ENCODE measurements at regions not wholly inside any gene's neighbourhood (a gene's known extent, or its start where the extent isn't known, plus 50 kb on each side); places are given as distances from the start of the nearest gene placed in this dataset.

GRCh38 chr3:117746066-117746465, 1036.5 kb downstream of the TUSC7 start:
- H4K8ac ChIP-seq (ENCODE audit: extremely low read depth, insufficient read depth, low read length): no peak overlapping the region
- no peaks in the 10 kb centered on the region for H3K79me2 ChIP-seq (ENCODE audit: control insufficient read depth in 1 of 2, insufficient read depth in 2 of 2, low read length in 2 of 2)
- no peak overlapping the region for H2AFZ ChIP-seq (ENCODE audit: low read length)
- no peak overlapping the region for H2BK5ac ChIP-seq (ENCODE audit: low read depth, low read length)
- H2BK120ac ChIP-seq (replicated peaks; ENCODE audit: low read depth, low read length): no peak overlapping the region
- no peaks in the 10 kb centered on the region for H3K36me3 ChIP-seq (ENCODE audit: control insufficient read depth in 2 of 4, insufficient read depth in 4 of 4, low read length in 3 of 4)
- no peaks in the 10 kb centered on the region for H3K4me1 ChIP-seq (replicated peaks in 1 of 4; ENCODE audit: control insufficient read depth in 3 of 4, insufficient read depth in 4 of 4, low read length in 3 of 4)
- H2BK12ac ChIP-seq (ENCODE audit: low read depth, low read length): no peak overlapping the region
- FAIRE-seq: no peak
- ChIA-PET CTCF (ENCODE audit: partially characterized antibody) (interaction anchor here (0.6 kb wide), 1 partner anchor 195 kb away, joined by 4 read pairs; no protein-coding TSS in a partner anchor), POLR2A (ENCODE audit: partially characterized antibody) (no interaction called here)
- no peak overlapping the region for H3K9ac ChIP-seq (replicated peaks in 1 of 4; ENCODE audit: extremely low read depth in 1 of 4, low read depth in 3 of 4, low read length in 3 of 4)
- no peaks in the 10 kb centered on the region for H3K79me1 ChIP-seq (ENCODE audit: low read depth, low read length)
- H4K20me1 ChIP-seq (replicated peaks in 1 of 2; ENCODE audit: control insufficient read depth in 1 of 2, insufficient read depth in 2 of 2, low read length in 2 of 2): no peaks in the 10 kb centered on the region
- no peak overlapping the region for H2BK20ac ChIP-seq (ENCODE audit: low read length)
- H4K5ac ChIP-seq (ENCODE audit: insufficient read length, low read depth, low read length): no peak overlapping the region
- no peak overlapping the region for H4K91ac ChIP-seq (replicated peaks; ENCODE audit: insufficient read length, low read length)
- no peak overlapping the region for H2AK5ac ChIP-seq (ENCODE audit: low read depth, low read length)
- H3K9me3 ChIP-seq (ENCODE audit: insufficient read depth in 2 of 2, low read depth in 1 of 2, low read length in 1 of 2): no peaks in the 10 kb centered on the region
- 67% methylated on average over 3 of the region's 3 CpGs; no CpG with 5 or more reads in 1 of the 2 experiments for WGBS, 2 experiments (ENCODE audit: extremely low coverage in 1 of 2, insufficient coverage in 1 of 2, insufficient read length in 1 of 2, insufficient replicate concordance in 2 of 2, low coverage in 1 of 2, low lambda C conversion rate in 2 of 2, missing lambda C conversion rate in 1 of 2)
- H3K4me3 ChIP-seq (ENCODE audit: extremely low read depth in 1 of 4, insufficient read depth in 2 of 4, low read depth in 3 of 4, low read length in 4 of 4): no peak overlapping the region
- H3K56ac ChIP-seq (replicated peaks; ENCODE audit: insufficient read length, low read depth, low read length): no peak overlapping the region
- no peak overlapping the region for H3K4ac ChIP-seq (replicated peaks; ENCODE audit: insufficient read length, low read depth, low read length)
- H3K27me3 ChIP-seq (replicated peaks in 1 of 4; ENCODE audit: control insufficient read depth in 3 of 4, extremely low read depth in 1 of 4, insufficient read depth in 3 of 4, low read length in 3 of 4): no peaks in the 10 kb centered on the region
- DNase-seq (ENCODE audit: low read depth in 1 of 2, low spot score in 2 of 2): no peak
- no peak overlapping the region for H3K14ac ChIP-seq (ENCODE audit: insufficient read length)
- no peak overlapping the region for H3K4me2 ChIP-seq (ENCODE audit: insufficient read depth in 1 of 2, low read depth in 2 of 2, low read length in 2 of 2)
- no peak overlapping the region for H3K27ac ChIP-seq (ENCODE audit: low read depth, low read length)
- no peak overlapping the region for H3K18ac ChIP-seq (ENCODE audit: extremely low read depth, low read length)
- H2BK15ac ChIP-seq (ENCODE audit: low read length): no peak overlapping the region
- no peaks in the 10 kb centered on the region for H3K23me2 ChIP-seq (ENCODE audit: low read depth, low read length)
- H3K23ac ChIP-seq (ENCODE audit: insufficient read length): no peak overlapping the region
- TF ChIP-seq GABPA (IDR thresholded peaks at IDR 0.05; ENCODE audit: borderline replicate concordance, insufficient read depth, low read length): no peak
- no peak for TF ChIP-seq MAFK (IDR thresholded peaks at IDR 0.05; ENCODE audit: low read depth, low read length)
- TF ChIP-seq CHD2 (IDR thresholded peaks at IDR 0.05; ENCODE audit: low read length): no peak
- no peak for TF ChIP-seq POU5F1 (IDR thresholded peaks at IDR 0.05; ENCODE audit: low read depth, low read length)
- TF ChIP-seq EP300 (IDR thresholded peaks at IDR 0.05; ENCODE audit: borderline replicate concordance in 1 of 2, low read depth in 2 of 2, low read length in 2 of 2): no peak
- TF ChIP-seq CTBP2 (IDR thresholded peaks at IDR 0.05; ENCODE audit: borderline replicate concordance, insufficient read depth, insufficient read length, low read length): no peak
- TF ChIP-seq PHF8 (conservative IDR thresholded peaks at IDR 0.05; ENCODE audit: low read depth, low read length): no peak
- TF ChIP-seq CTCF (IDR thresholded peaks at IDR 0.05; ENCODE audit: control extremely low read depth in 1 of 3, insufficient read depth in 1 of 3, low read depth in 1 of 3, low read length in 3 of 3): no peak
- no peak for TF ChIP-seq RXRA (IDR thresholded peaks at IDR 0.05; ENCODE audit: insufficient read depth, low read depth, low read length)
- TF ChIP-seq ASH2L (IDR thresholded peaks at IDR 0.05; ENCODE audit: low read length): no peak
- TF ChIP-seq CBX8 (IDR thresholded peaks at IDR 0.05; ENCODE audit: borderline replicate concordance, low read depth, low read length): no peak
- no peak for TF ChIP-seq CBX5 (IDR thresholded peaks at IDR 0.05; ENCODE audit: low read depth, low read length)
- TF ChIP-seq CREB1 (IDR thresholded peaks at IDR 0.05): no peak
